Gastrocnemius medialis (tissue), 4 donors: ENCODE measurements at regions not wholly inside any gene's neighbourhood (a gene's known extent, or its start where the extent isn't known, plus 50 kb on each side); places are given as distances from the start of the nearest gene placed in this dataset.

Experiments used
- POLR2A ChIP-seq, 2 donors: fragments of 450-650 bp; IDR thresholded peaks; one replicate each; pipeline ENCODE4 v1.6.1; 2017; ENCODE audit warnings: antibody characterized with exemption in 2 of 2, mild to moderate bottlenecking in 2 of 2, moderate library complexity in 2 of 2
- TF ChIP-seq, protein P1 (sequence below), 5 experiments: fragments of 450-650 bp in 3 of 5; fragments of 200-600 bp in 2 of 5; sonication (generic) in 2 of 5; IDR thresholded peaks in 4 of 5; conservative IDR thresholded peaks in 1 of 5; 1 replicate in 4 of 5; 2 replicates in 1 of 5; pipeline ENCODE4 v1.5.1; 2016 to 2019; ENCODE audit warnings: antibody characterized with exemption in 5 of 5, mild to moderate bottlenecking in 3 of 5, moderate library complexity in 3 of 5

DNA sequence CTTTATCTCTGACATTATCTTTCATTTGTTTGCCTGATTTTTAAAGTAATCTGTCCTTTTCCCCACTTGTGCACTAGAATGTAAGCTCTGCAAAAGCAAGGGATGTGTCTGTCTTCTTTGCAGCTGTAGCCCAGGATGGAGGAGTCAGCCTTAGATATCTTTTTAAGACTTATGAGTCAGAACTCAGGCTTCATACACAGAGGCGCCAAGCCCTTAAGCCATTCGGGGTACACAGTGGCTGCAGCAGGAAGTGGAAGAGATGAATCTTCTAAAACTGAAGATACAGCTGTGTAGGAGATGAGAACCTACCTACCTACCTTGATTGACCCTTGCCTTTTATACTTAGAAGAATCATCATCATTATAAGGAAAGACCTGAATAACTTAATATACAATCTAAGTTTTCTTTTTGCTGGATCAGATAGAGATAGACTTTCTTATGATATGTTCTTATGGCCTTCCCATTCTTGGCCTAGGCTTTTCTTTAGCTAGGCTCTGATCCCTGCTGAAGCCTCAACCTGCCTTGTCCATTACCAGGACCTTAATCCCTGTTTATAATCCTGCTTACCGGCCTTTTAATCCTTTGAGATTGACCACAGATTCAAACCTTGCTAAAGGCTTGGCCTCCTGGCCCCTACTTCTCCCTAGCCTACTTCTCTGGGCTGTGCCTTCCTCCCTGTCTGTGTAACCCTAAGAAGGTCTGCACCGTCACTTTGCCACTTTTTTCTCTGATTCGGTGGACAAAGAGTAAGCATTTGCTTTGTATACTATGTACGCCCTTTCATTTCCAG is 304.5 kb downstream of the PRL start:
- TF ChIP-seq, protein P1, sequence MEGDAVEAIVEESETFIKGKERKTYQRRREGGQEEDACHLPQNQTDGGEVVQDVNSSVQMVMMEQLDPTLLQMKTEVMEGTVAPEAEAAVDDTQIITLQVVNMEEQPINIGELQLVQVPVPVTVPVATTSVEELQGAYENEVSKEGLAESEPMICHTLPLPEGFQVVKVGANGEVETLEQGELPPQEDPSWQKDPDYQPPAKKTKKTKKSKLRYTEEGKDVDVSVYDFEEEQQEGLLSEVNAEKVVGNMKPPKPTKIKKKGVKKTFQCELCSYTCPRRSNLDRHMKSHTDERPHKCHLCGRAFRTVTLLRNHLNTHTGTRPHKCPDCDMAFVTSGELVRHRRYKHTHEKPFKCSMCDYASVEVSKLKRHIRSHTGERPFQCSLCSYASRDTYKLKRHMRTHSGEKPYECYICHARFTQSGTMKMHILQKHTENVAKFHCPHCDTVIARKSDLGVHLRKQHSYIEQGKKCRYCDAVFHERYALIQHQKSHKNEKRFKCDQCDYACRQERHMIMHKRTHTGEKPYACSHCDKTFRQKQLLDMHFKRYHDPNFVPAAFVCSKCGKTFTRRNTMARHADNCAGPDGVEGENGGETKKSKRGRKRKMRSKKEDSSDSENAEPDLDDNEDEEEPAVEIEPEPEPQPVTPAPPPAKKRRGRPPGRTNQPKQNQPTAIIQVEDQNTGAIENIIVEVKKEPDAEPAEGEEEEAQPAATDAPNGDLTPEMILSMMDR (IDR thresholded peaks at IDR 0.05 in 4 of 5, conservative IDR thresholded peaks at IDR 0.05 in 1 of 5): no peak
- no peak for TF ChIP-seq POLR2A (IDR thresholded peaks at IDR 0.05)
